HCEC 1CT (cell line): ENCODE measurements at regions not wholly inside any gene's neighbourhood (a gene's known extent, or its start where the extent isn't known, plus 50 kb on each side); places are given as distances from the start of the nearest gene placed in this dataset.
A peak's percentile ranks its signal among the peaks of the same experiment; 100 is the strongest.

Experiments
- DNase-seq: peaks from one replicate; pipeline ENCODE4 v3.0.0-alpha.2; 2017

DNA sequence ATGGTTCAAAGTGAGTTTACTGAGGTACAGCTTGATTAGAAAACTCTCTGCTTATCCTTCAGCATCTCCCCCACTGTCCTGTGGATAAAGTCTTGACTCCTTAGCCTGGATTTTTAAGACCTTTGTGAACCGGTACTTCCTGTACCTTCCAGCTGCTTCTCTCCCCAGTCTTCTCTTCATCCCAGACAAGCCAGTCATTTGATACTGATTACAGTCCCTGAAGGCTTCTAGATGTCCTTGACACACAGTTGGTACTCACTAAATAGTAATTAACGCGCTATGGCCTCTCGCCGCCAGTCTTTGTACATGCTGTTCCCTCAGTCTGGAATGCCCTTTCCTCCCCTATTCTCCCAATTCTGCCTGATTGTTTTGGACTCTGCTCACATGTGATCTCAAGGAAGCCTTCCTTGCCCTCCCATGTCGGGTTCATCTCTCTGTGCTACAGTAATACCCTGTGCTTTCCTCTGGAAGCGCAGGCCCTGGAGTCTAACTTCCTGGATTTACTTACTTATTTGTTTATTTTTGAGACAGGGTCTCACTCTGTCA is 50.6 kb upstream of the PTGR2 start:
- DNase-seq = no peak

DNA sequence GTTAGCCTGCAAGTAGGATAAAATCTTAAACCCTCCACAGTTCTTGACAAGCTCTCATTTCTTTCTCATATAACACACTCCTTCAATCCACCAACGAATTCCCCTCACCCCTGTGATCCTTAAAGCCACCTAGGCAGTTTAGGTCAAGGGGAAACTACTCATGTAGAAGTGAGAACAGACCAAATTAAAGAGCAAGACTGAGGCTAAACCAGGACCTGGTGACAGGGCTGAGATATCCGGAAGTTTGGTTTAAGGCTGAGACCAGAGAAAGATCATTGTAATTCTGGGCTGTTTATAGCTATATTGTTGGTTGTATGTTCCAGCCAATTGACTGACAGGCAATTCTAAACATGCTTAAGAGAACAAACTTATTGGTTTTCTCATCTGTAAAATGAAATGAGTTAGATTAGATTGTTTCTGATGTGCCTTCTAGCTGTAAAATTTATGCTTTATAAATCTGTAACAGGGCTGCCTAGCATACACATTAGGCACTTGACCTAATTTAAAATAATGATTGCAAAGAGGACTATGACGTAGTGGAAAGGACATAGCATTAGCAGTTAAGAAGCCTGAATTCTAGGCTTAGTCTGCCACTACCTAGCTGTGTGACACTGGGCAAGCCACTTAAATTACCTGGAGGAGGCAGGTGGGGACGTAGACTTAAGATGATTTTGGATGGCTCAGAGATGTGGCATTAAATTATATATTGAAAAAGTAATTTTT is 53.9 kb upstream of the PTGR2 start:
- no peak for DNase-seq

DNA sequence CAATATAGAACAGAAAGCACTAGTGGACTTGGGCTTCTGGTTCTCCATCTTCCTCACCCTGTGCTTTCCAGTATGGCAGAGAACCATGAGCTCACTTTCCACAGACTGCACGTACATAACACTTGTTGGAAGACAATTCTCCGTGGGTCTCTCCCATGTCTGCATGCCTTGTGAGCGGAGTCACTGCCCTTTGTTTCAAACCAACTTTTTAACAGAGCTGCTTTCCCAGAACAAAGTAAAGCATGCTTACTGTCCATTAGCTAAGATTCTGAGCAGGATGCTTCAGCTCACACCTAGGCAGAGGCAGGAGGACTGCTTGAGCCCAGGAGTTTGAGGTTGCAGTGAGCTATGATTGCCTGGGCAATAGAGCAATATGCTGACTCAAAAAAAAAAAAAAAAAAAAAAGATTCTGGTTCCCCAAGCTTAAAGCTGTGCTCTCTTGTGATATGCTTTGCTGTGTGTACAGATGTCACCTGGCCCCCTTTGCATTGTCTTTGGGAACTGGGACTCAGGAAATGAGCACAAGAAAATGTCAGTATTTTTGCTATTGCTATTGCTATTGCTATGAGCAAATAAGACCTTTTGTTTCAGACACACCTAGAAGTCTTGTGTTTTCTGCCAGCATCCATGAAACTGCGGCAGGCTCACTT is 54.6 kb upstream of the PTGR2 start:
- no peak for DNase-seq

DNA sequence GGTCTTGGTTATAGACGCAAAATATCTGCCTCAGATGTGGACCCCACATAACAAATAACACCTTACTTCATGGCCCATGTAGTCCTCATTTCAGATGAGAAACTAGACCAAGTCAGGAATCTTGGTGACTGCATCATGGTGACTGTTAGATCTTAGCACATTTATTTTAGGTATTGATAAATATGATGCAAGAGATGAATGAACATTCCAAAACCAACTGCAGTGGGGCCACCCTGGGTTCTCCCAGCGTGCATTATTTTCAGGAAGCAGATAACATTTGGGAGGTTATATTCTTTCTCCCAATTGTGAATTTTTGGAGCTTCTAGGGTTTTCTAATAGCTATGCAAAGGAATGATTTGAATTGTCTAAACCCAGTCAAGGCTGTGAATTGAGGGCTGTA is 55.2 kb upstream of the PTGR2 start:
- DNase-seq = no peak

DNA sequence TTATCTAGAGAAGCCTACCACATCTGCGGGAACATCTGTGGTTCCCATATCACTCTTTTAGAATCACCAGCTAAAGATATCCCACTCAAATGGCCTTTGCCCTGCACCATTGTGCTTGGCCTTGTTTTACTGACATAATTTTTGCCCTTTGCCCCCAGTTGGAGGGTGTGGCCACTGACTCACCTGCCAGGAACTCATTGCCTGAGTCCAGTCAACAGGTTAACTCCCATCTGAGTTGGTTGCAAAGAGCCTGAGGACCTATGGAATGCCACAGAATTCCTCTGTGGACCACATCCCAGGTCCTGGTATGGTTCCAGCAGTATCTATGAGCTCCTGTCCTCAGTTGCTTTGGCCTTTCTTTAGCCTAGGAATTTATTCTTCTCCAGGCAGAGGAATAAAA is 55.7 kb upstream of the PTGR2 start:
- peak; percentile 53 for DNase-seq

DNA sequence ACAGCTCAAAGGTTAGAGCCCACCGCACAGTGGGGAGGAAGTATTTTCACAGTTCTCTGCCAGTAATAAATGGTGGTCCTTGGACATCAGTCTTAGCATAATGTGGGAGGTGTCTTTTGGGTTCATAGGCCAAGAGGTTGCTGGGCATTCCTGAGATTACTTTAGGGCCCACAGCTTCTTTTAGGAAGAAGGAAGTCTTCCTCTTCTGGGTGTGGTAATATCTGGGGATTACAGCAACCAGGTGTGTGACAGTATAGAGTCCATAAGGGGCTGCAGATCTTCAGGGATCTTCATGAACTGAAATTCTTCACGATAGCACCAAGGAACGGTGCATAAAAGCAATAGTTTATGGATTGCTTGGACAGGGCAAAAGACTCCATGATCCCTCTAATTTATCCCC is 56.2 kb upstream of the PTGR2 start:
- DNase-seq = no peak

DNA sequence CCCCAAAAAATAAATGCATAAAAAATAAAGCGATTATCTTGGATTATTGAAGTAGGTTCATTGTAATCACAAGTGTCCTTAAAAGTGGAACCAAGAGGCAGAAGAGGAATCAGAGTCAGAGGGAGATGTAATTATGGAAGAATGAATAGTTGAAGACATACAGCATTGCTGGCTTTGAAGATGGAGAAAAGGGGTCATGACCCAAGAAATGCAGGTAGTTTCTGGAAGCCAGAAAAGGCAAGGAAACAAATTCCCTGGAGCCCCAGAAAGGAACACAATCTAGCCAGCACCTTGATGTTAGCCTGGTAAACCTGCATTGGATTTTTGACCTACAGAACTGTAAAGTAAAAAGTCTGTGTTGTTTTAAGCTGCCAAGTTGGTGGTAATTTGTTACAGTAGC is 57.5 kb upstream of the PTGR2 start:
- DNase-seq = no peak

DNA sequence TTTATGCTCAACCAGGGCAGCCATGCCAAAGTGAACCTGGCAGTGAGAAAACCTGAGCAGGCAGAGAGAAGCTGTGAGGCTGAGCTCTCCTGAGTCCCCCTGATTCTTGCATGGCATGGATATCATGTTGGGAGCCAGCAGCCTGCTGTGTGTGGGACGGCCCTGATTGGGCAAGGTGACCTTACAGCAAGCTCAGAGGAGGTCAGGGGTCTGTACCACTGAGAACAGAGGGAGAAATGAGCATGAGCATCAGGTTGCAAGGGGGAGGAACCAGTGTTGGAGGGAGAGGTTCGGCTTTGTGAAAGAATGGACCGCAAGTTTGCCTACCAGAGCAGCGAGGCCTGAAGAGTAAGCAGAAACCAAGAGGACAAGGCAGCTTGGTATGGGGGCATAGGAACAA is 59.1 kb upstream of the PTGR2 start:
- no peak for DNase-seq

DNA sequence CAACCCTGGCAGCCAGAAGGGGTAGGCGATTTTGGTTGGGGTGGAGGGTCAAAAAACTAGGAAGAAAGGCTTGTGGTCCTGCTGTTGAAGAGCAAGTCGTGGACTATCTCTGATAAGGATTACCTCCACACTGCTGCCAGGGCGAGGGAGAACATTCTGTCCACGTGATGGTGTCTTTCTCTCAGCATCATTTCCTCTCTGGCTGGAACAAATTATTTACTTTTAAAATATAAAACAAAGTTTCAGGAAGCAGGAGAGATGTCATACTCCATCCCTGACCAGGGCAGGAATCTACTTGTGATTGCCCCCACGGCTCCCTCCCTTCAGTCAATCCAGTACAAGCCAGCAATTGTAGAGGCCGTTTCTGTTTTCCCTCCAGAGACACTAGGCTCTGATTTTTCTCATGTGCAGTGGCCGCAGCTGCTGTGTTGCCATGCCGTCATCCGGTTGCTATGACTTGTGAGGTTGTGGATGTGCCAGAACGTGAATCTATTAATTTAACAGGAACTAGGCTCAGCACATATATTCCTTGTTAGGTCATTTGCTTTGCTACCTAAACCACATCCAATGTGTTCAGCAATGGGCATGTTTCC is 61.5 kb upstream of the PTGR2 start:
- DNase-seq = peak; percentile 92

DNA sequence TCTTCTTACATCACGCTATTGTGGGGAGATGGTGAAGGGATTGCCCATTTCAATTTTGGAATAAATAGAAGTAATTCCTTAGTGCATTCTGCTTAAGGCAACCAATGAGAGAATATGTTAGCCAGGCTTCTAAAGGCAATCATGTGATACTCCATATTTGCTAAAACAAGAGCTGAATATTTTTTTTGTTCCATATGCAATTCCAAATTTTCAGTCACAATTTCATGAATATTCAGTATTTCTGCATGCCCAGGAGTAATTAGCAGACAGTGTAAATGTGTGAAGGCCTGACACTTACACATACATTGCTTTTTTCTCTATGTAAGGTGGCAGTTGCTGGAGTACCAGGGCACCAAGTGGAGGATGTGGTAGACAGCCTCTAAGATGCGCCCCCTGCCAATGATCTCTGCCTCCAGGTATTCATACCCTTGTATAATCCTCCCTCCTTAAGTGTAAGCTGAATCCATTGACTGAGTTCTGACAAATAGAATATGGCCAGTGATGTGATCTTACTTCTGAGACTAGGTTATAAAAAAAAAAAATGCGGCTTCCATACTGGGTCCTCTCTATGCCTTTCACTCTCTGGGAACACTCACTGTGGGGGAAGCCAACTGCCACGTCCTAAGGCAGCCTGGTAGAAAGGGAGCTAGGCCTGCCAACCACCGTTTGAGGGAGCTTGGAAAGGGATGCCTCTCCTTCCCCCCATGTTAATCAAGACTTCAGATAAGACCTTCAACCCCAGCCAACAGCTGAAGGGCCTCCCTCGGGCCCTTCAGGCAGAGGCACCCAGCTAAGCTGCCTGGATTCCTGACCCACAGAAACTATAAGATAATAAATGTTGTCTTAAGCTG is 62.7 kb upstream of the PTGR2 start:
- DNase-seq = no peak

DNA sequence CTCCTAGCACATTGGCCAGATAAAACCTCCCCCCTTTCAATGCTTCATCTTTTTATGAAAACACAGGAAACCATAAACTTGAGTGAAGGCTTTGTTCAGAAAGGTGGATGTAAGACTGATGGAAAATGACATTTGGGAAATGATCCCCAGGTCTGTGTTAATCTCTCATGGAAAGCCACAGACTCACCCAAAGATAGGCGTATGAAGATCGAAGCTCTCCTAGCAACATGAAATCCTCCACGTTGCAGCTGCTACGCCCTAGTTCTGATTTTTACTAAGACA is 63.4 kb upstream of the PTGR2 start:
- DNase-seq = no peak

DNA sequence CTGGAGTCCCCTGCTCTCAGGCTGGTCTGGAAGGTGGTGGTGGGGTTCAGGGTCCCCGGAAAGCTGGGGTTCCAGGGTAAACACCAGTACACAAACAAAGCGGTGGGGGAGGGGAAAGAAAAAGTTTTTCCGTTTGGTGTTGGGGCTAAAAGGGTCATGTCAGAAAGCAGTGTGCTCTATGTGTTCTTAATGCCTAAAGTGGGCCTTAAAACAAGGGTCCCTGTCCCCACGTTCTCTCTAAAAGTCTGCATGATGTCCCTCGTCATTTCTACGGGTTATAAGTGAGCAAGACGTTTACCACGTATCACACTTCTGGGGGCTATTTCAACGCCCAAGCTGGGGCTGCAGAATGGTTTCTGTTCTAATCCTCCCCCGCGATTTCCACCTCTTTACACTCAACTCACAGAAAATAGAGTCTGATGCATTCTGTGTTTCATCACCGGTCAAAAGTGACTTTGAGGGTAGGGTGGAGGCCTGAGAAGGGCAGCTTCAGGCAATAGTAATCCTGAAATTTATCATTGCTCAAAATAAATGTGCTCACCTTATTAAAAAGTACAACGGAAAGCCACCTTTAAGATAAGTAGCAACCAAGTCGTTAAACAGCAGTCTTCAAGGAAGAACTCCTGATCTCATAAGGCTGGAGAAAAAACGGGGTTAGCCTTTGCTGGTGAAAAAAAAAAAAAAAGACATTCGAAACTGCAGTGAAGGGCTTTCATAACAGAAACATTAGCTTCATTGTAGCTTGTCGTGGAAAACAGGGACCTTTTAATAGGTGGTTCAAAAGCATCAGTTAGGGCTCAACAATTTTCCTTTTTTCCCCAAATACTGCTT is 63.9 kb upstream of the PTGR2 start:
- DNase-seq = peak; percentile 24

DNA sequence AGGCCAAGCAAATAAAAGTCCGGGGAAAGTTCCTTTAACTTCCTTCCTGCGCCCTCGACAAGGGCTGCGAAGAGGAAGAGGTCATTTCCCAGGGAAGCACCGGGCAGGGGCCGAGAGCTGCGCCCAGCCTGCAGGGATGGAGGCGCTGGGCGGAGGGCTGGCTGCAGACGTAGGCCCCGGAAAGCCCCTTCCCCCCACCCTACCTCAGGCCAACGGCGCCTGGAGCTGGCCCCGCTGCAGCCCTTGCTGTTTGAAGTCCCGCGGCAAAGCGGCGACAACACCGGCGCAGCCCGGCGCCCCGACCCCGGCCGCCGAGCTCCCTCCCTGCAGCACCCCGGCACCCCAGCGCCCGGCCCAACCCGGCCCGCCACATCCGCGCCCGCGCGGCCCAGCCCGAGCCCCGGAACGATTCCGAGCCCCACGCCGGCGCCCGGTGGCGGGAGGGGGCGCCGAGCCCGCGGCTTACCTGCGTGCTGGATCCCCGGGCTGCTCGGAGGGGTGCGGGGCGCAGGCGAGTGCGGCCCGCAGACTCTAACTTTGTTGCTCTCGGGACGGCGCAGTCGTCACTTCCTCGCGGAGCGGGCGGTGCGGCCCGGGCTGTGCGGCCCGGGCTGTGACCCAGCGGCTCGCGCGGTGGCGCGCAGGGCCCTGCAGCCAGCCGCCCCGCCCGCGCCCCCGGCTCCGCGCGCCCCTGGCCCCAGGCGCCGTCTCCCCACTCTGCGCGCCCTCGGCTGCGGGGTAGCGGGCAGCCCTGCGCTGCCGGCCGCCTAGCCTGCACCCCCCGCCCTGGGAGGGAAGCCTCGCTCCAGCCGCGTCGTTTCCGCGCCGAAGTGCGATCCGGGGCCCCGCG is 64.8 kb upstream of the PTGR2 start:
- peak; percentile 49 for DNase-seq

DNA sequence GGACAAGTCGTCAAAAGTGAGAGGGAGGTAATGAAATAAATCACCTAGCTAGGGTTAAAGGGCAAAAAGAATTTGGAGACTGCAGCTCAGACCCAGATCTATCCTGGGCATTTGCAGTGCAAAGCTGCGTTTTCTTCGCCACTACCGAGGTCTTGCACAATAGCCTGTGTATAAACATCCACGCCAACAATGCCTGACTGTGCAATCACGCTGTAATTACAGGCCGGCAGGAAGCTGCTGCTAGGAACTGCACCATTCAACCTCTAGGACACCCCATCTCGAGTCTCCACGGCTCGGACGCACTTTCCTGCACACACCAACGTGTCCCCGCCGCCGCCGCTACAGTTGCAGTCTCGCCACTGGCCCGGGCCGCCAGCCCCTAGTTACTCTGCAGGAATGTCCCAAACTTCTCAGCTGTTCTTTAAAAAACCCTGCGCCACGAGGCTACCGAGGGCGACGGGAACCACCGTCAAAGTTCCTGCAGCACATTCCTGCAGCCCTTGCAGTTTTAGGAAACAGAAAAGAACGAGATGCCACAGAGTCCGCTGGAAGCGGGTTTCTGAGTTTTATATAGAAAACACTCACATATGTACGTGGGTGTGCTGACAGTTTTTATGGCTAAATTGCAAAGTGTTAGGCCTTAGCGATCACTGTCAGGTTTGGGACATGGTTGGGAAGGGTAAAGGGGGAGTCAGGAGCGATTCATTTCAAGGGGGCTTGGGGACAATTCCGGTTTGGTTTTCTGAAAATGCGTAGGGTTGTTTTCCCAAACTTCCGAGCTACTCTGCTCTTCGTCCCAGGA is 65.6 kb upstream of the PTGR2 start:
- DNase-seq = peak; percentile 95

DNA sequence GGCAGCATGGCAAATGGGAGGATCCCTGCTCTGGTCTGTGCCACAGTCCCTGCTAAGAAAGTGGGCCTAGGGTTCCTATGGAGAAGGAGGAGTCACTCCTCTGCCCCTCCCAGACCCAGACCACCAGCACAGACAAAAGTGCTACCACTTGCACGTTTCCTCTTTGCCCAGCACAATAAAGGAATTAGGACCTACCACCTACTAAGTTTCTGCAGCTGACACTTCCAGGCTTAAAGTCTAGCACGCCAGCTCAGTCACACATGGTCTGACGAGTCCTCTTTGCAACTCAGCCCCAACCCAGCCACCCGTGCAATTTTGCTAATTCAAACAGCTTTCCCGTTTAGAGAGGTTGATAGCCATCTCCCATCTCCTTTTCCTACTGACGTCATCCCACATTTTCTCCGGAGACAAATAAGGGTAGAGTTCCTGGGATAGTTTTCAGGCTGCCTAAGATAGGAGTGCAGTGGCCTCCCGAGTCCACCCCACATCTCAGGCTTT is 66.2 kb upstream of the PTGR2 start:
- peak; percentile 75 for DNase-seq

DNA sequence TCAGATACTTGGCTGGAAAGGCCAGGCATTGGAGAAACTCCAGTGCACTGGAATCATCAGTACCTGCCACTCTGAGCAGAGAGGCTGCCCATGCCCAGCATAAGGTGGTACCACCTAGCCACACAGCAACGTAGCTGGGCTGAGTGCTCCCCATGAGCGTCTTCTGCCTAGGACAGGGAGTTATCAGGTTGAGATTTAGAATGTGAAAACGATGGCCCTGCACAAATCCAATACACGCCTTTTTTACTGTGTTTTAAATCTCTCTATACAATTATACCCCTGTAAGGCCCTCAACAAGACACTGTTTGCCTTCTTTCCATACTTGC is 66.7 kb upstream of the PTGR2 start:
- DNase-seq = no peak

DNA sequence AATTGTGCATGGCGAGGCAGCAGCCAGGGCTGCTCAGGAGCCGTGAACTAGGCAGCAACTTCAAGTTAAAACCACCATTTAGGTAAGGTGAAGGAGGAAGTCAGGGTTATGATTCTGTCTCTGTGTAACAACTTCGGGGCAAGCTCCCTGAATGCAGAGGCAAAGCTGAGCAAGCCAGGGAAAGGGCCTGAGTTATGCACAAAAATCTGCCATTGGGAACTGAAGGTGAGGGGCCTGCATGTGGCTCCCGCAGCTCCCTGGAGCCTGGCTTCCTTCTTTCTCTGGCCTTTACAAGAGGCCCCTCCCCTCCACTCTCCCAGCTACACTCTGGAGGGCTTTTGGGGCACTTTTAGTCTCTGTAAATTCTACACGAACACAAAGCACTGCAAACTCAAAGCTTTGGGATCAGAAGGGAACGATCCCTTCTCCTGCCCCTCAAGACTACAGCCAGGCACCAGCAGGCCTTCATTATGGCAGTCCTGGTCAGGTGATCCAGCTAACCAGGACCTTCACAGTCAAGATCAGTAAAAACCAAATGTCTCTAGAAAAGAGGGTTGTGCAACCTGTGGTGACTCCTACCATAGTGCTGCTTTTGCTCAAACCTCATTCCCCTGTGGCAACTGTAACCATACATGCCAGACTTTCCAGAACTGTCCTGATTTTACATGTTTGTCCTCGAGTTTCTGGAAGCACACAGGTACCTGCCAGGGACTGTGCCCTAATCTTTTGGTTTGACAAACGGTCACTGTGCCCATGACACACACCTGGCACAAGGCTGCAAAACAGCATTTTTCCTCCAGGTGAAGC is 67.2 kb upstream of the PTGR2 start:
- DNase-seq = peak; percentile 67

DNA sequence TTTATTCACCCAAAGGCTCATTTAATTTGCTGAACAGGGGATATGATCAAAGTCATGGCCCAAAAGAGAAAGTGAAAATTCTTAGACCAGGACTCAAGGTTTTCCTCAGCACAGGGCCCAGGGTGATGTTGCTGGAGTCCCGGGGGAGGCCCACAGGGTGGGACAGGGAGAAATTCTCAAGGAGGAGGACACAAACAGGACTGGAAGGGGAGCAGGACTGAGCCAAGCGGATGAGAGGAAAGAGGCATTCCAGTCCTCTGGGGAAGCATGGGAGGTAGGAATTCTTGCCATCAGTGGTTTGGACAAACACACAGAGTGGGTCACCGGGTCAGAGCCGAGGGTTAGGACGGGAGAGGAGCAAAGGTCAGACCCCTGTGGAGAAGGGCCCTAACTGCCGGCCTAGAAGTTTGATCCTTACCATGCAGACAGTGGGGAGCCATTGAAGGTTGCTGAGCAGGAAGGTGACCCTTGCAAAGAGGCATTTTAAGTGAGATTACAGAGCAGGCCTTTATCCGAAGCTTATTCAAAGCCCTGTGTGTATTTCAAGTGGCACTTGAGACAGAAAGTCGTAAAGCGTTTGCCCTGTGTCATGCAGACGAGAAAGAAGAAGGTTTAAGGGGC is 68.4 kb upstream of the PTGR2 start:
- DNase-seq = no peak

DNA sequence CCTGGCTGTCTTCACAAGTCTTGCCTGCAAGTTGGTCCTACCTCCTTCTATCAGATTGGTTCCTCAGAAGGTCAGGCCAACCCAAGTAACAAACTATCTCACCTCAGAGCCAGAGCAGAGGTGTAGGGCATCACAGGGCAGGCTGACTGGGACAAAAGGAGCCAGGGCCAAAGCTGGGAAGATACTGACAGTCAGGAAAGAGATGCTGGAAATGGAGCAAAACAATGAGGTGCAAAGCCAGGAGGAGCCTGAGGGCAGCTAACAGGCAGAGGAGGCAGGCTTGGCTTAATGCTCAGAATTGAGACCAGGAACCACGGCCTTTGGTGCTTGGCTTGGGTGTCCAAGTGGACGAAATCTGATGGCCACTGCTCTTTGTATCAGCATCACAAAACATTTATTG is 68.4 kb upstream of the PNMA1 start:
- DNase-seq = no peak
